GM10266 (cell line): ENCODE measurements at regions not wholly inside any gene's neighbourhood (a gene's known extent, or its start where the extent isn't known, plus 50 kb on each side); places are given as distances from the start of the nearest gene placed in this dataset.

ENCODE experiments used
- DNase-seq: peaks from one replicate; pipeline ENCODE4 v3.0.0; 2012; ENCODE audit errors: extremely low spot score
- TF ChIP-seq, protein P1 (sequence below): IDR thresholded peaks from 2 replicates; pipeline ENCODE4 v1.5.1; 2012; ENCODE audit warnings: mild to moderate bottlenecking, low read depth; ENCODE audit not compliant: control insufficient read depth, insufficient read depth; ENCODE audit errors: missing control alignments

- TF ChIP-seq, protein P1, sequence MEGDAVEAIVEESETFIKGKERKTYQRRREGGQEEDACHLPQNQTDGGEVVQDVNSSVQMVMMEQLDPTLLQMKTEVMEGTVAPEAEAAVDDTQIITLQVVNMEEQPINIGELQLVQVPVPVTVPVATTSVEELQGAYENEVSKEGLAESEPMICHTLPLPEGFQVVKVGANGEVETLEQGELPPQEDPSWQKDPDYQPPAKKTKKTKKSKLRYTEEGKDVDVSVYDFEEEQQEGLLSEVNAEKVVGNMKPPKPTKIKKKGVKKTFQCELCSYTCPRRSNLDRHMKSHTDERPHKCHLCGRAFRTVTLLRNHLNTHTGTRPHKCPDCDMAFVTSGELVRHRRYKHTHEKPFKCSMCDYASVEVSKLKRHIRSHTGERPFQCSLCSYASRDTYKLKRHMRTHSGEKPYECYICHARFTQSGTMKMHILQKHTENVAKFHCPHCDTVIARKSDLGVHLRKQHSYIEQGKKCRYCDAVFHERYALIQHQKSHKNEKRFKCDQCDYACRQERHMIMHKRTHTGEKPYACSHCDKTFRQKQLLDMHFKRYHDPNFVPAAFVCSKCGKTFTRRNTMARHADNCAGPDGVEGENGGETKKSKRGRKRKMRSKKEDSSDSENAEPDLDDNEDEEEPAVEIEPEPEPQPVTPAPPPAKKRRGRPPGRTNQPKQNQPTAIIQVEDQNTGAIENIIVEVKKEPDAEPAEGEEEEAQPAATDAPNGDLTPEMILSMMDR = no peak
Observed at GRCh38 chr3:64300790-64301423, 75.6 kb upstream of the PRICKLE2 start.

GRCh38 chr3:64299206-64299605 lies 73.9 kb upstream of the PRICKLE2 start:
- DNase-seq = no peak
- TF ChIP-seq, protein P1 = no peak

More at GRCh38 chr3:64300790-64301423, 75.6 kb upstream of the PRICKLE2 start:
- no peak for DNase-seq

DNA sequence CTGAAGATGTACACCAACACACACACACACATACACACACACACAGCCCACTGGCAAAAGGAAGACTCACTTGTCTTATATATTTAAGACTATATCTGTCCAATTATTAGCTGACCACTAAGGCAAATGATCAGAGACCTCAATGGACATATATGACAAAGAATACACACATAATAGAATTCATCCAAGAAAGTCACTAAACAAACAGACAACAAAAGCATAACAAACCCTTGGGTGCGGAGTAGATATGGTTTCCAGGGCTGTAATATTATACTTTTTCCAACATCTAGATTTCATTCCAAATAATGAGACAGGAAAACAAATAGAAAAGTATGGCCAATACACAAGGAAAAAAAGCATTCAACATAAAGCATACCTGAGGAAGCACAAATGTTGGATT lies 72.3 kb upstream of the PRICKLE2 start:
- no peak for DNase-seq

GRCh38 chr3:64295594-64295993 lies 70.3 kb upstream of the PRICKLE2 start:
- DNase-seq = no peak
- TF ChIP-seq, protein P1 = no peak

More for the DNA sequence above, 72.3 kb upstream of the PRICKLE2 start:
- TF ChIP-seq, protein P1 = no peak

GRCh38 chr3:64294771-64295170 lies 69.5 kb upstream of the PRICKLE2 start:
- DNase-seq = no peak
- TF ChIP-seq, protein P1 = no peak

DNA sequence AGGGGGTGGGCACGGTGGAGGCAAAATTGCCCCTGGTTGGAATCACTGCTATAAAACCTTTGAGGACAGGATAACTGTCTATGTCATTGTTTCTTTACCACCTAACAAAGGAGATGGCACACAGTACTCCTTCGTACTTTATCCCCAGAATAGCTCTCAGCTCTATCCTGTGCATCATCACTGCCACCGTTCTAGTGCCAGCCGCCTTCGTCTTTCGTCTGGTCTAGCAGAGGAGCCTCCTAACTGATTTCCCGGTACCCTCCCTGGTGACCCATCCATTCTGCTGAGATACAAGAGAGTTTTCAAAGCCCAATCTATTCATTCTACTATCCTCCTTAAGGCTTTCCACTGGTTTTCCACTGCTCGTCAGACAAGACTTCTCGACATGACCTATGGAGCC lies 67.9 kb upstream of the PRICKLE2 start:
- no peak for DNase-seq
- TF ChIP-seq, protein P1 = no peak

DNA sequence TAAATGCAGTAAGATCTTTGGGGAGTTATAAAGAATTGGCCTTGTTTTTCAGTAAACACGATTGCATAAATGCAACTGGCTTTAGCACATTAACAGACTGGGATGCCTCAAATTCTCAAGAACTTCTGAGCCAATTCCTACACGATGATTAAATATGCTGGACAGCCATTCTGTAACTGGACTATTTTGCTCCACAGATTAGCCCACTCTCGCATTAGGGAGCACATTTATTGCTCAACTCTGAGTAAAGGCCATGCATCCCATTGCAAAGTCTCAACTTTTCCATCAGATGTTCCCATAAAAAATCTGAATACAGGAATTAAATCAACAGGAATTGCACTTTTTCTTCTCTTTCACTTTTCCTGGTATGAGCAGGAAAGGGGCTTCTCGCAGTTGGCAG lies 66.7 kb upstream of the PRICKLE2 start:
- DNase-seq = no peak
- TF ChIP-seq, protein P1 = no peak
